ENCODE measurements at regions not wholly inside any gene's neighbourhood (a gene's known extent, or its start where the extent isn't known, plus 50 kb on each side); places are given as distances from the start of the nearest gene placed in this dataset.
A peak's percentile ranks its signal among the peaks of the same experiment; 100 is the strongest.

DNA sequence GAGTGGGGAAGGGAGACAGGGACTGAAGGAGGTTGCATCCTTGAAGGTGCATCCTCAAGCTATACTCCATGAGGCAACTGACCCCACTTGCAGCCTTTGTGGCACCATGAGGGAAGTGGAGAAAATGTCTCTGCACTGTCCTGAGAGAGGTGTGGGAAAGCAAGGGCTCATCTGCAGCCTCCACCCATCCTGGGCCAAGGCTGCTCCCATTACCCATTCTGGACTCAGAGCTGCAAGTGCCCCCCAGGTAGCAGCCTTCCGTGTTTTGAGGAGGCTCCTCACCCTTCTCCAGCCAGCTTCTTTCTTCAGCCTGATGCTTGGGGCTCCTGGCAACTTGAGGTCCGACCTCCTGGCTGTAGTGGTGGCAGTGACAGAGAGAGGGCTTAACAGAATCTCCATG lies 294.6 kb downstream of the CDH26 start:
- DNase-seq = no peak

DNA sequence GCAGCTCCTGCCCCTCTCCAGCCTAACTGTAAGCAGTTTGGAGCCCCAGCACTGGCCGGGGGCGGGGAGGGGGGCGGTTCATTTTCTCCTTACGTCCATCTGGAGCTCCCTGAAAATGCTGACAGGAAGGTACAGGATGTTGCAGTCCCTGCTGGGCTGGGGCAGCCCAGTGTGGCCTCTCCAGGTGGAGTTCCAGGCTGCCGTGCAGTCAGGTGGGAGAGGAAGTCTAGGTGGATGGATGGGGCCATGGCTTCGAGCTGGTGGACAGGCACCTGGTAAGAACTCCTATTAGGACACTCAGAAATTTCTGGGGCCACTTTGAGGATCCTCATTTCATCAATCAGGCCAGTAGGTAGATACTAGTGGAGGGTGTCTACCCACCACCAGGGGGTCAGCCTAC lies 295.2 kb downstream of the CDH26 start:
- no peak for DNase-seq

- peak; percentile 90 for DNase-seq
Observed at GRCh38 chr20:60254901-60255411, 296.7 kb downstream of the CDH26 start.

DNA sequence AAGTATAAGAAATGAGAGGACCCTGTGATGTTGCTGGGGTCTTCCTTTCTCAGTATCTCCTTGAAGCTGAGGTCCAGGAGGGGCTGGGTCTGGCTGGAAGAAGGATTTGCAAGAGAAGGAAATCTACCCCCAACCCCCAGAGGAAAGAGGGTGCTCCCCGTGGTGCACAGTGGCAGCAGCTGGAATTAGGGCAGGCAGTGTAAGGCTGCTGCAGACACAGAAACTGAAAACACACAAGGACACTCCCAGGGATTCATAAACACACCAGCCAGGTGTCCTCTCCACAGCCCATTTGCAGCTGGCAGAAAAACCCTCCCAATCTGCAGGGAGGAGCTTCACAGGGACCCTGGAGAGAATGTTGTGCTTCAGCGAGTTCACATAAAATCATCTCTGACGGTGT lies 297.2 kb downstream of the CDH26 start:
- no peak for DNase-seq

GRCh38 chr20:60255866-60256265 lies 297.6 kb downstream of the CDH26 start:
- peak; percentile 21 for DNase-seq

GRCh38 chr20:60256811-60257210 lies 298.6 kb downstream of the CDH26 start:
- no peak for DNase-seq

GRCh38 chr20:60257671-60258070 lies 299.4 kb downstream of the CDH26 start:
- no peak for DNase-seq

DNA sequence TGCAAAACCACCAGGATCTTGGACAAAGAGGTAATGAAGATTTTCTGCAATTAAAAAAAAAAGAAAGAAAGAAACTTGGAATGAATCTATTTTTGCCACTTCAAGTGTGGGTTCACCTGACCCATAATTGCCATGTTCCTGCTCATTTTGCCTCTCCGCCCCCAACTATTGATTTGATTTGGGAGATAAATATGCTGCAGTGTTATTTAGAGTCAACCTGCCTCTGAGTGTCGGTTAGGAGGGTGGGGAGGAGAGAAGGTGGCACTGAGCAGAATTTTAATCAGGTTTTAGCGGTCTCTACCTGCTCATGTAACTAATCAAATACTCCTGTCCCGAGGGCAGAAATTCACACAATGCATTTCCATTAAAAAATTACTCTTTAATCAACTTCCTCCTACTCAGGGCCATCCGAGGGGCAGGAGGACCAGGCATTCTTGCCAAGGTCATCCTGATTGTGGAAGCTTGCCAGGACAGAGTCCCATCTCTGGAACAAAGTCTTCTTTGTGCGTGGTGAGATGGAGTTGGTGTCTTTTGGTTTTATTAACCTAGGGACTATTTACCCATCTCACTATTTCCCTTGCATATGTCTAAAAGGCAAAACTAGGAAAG lies 300.1 kb downstream of the CDH26 start:
- DNase-seq = no peak

DNA sequence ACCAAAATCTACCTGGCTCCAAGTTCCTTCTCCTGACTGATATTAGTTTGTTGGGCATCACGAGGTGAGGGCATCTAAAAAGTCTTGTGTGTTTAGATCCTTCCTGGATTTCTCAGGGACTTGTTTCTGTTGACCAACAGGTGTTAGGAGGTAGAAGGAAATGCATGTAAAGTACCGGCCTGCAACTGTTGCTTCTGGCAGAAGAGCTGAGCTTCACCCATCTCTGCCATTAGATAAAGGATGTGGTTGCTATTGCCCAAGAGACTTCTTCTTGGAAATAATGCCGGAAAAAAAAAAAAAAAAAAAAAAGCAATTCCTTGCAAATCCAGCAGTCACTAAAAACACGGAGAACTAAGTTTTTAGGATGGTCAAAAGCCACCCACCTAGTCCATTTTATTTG lies 303.1 kb downstream of the CDH26 start:
- DNase-seq = no peak

- no peak for DNase-seq
Observed at GRCh38 chr20:60262967-60263603, 304.9 kb downstream of the CDH26 start.

DNA sequence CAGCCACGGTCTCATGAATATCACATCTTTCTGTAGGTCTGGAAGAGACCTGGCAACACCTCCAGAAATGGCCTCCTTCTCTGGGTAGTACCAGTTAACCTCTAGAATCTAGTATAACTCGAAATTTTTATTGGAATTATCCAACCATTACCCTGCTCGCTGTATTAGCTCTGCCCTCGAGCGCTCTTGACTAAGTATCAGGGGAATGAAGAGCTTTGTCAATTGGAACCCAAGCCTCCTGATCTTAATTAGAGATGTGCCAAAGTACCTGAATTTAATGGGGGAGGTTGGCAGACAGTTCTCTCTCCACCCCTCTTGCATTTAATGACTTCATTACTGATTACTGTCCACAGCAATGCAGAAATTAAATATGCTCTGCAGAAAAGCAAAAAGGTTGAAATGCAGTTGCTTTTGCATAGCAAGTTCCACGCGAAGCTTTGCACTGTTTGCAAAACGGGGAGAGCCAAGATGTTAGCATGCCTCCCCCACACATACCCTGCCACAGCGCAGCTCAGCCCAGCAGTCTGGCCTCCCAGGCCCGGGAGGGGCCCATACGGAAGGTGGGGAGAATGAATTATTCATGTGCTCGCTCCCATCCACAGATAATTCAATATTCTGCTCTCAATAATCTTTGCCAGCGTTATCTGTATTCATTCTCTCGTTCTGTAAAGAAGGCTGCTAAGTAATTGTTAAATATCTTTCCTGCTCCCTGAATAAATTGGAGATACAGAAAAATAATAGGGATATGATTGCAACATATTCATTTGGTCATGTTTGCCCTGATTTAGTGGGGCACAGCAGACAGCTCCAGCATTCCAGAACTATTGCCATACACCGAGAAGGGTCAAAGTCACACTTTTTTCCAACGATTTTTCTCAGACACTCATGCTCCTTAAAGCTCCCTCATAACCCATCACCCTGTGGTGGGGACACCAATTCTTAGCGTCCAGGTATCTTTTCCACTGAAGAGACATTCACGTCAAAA lies 305.8 kb downstream of the CDH26 start:
- no peak for DNase-seq

DNA sequence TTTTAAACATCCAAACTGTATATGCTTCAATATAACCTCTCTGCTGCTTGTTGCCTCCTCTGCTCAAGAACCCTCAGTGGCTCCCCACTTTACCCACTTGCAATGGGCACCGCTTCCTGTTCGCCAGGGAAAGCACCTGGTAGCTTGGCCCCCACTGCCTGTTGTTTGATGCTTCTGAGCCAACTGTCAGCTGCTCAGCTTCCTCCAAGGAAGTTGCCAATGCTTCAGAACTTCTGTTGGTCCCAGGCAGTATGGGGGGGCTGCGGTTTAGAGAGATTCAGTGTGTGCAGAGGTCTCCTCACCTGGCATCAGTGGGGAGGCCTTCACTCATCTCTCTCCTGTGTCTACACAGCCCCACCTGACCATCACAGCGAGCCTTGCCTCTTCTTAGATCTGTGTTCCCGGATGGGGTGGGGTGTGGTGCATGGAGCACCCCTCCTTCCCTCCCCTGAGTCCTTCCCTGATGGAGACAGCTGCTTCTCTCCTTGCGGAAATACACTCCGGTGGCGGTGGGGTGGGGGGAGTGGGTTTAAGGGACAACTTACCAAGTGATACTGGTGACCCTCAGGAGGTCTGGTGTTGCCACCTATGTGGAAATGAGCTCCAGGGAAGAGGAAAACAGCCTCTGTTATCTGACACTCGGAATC lies 308.1 kb downstream of the CDH26 start:
- DNase-seq = no peak

- DNase-seq = no peak
Observed at GRCh38 chr20:60268491-60268890, 310.3 kb downstream of the CDH26 start.

DNA sequence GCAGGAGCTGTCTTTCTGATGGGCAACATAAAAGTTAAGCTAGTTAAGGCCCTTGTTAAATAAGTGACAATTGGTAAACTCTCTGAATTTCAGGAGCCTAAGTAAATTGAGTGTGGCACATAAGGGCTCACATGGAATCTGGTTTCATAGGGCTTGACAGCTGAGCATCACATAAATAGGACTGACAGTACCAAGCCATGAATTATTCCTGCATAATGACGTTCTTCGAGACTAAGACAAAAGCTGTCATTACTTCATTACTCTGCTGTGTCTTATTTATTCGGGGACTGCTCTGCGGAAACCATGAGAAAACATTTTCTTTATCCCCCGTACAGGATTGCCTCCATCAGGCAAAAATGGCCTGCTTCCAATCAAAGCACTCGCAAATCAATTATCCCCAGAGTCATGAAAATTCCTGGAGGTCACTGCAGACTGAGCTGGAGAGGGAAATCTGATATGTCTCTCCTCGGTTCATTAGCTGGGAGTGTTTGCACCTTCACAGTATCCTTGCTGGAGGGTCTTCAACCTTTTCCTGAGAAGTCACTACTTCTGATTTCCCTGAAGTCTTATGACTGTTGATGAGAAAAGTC lies 311.4 kb downstream of the CDH26 start:
- no peak for DNase-seq

GRCh38 chr20:60270341-60270740 lies 312.1 kb downstream of the CDH26 start:
- DNase-seq = no peak

DNA sequence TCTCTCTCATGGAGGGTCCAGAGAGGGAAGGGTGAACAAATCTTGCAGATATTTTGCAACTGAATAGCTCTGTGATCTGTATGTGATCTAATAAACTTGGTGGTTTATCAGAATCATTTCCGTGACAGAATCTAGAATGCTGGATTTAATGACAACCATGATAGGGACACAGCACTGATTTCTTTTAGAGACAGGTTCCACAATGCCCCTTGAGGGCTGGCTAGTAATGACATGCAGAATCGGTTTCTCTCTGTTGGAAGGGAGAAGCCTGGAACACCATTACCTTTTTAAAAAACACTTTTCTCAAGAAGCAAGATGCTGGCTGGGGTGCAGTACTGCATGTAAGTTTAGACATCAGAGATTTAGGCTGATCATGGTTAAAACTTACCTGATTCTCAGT lies 313.4 kb downstream of the CDH26 start:
- no peak for DNase-seq

DNA sequence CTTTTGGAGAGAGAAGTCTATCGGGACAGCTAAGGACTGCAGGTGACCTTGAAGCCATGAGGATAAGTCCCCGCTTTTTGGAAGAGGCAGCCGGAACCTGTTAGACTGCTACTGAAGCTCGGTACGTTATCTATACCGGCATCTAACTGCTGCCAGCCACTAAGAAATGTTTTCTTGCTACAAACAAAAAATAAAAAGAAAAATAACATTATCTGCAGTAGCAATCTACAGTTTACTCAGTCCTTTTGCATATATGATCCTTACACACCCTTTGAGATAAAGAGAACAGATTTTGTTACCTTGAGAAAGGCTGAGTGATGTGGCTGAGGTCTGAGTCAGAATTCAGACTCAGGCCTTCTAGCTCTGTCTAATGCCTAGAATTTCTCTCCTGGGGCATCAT lies 314.6 kb downstream of the CDH26 start:
- no peak for DNase-seq

DNA sequence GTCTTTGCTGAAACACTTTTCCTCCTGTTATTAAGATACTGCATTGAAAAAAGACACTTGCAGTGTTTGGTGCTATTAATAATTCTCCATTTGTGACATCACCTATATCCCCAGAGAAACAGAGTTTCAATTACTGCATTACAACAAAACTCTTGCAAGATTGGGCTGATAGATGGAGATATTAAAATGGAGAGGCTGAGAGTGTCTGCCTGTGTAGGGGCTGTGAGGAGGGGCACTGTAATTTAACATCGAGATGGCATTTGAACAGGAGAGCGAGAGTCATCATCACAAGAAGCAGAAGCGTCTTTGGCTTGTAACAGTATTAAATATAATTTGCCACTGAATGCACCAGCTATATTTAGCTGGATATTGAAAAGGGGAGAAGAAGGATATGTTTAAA lies 316.5 kb downstream of the CDH26 start:
- DNase-seq = no peak

DNA sequence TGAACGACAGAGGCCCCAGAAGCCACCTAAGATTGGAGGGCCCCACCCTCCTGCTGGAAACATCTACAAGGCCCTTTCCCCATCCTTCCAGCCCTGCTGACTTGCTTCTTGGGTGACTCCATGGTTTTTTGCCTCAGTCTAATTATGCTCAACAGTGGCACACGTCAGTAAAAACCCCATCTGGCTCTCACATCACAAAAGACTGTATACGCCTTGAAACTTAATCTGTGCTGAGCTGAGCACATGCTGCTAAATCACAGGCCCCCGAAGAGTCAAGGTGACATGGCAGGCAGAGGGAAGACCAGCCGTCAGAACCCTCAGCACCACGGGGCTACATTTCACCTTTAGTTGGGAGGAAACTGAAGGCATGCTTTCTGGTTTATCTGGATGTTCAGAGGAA lies 323.1 kb downstream of the CDH26 start:
- DNase-seq = no peak

DNA sequence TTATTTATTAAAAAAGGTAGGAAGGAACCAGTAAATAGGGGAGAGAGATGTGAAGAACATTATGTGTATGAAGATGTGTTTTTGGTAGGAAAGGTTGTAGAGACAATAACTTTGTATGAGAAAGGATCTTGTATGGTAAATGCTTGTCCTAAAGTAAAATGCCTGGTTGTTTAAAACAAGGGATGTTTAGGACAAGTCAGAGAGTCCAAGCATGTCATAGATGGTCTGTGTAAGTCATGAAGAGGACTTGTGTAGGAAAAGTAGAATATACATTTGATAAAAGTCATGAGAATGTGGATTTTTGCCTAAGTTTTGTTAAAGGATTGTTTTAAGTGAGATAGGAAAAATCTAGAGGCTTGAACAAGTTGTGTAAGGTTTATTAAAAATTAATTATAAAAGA lies 325.1 kb downstream of the CDH26 start:
- DNase-seq = no peak

GRCh38 chr20:60286764-60287163 lies 328.5 kb downstream of the CDH26 start:
- no peak for DNase-seq

GRCh38 chr20:60288945-60289344 lies 330.7 kb downstream of the CDH26 start:
- no peak for DNase-seq

- no peak for DNase-seq
Observed at GRCh38 chr20:60292001-60292520, 333.8 kb downstream of the CDH26 start.
